IPS-20b (cell line): ENCODE measurements at regions not wholly inside any gene's neighbourhood (a gene's known extent, or its start where the extent isn't known, plus 50 kb on each side); places are given as distances from the start of the nearest gene placed in this dataset.
"Not testable (repeated sequence)": the region's sequence is repeated elsewhere in the genome, so short reads cannot be mapped to it uniquely, and the experiment has no call there.

Source experiments
- H3K27ac ChIP-seq: one replicate; pipeline ENCODE4 v1.5.1; 2013; ENCODE audit warnings: low read length
- H3K27me3 ChIP-seq: 2 replicates; pipeline ENCODE4 v1.6.1; 2013; ENCODE audit warnings: mild to moderate bottlenecking, low read length, inconsistent platforms; ENCODE audit not compliant: insufficient read depth
- H3K36me3 ChIP-seq: 2 replicates; pipeline ENCODE4 v1.6.1; 2013; ENCODE audit warnings: low read depth, mild to moderate bottlenecking, inconsistent platforms, low read length, moderate library complexity; ENCODE audit not compliant: insufficient read depth
- H3K4me1 ChIP-seq: 2 replicates; pipeline ENCODE4 v1.6.1; 2013; ENCODE audit warnings: mild to moderate bottlenecking, control low read depth, inconsistent platforms, low read length, moderate library complexity; ENCODE audit not compliant: insufficient read depth
- H3K4me3 ChIP-seq: 2 replicates; pipeline ENCODE4 v1.5.1; 2013; ENCODE audit warnings: mild to moderate bottlenecking, low read length, inconsistent platforms
- H3K9ac ChIP-seq: 2 replicates; pipeline ENCODE4 v1.6.1; 2013; ENCODE audit warnings: low read depth, mild to moderate bottlenecking, inconsistent platforms, low read length, moderate library complexity
- H3K9me3 ChIP-seq: 2 replicates; pipeline ENCODE4 v1.6.1; 2013; ENCODE audit warnings: mild to moderate bottlenecking, low read depth, low read length, inconsistent platforms; ENCODE audit not compliant: insufficient read depth

DNA sequence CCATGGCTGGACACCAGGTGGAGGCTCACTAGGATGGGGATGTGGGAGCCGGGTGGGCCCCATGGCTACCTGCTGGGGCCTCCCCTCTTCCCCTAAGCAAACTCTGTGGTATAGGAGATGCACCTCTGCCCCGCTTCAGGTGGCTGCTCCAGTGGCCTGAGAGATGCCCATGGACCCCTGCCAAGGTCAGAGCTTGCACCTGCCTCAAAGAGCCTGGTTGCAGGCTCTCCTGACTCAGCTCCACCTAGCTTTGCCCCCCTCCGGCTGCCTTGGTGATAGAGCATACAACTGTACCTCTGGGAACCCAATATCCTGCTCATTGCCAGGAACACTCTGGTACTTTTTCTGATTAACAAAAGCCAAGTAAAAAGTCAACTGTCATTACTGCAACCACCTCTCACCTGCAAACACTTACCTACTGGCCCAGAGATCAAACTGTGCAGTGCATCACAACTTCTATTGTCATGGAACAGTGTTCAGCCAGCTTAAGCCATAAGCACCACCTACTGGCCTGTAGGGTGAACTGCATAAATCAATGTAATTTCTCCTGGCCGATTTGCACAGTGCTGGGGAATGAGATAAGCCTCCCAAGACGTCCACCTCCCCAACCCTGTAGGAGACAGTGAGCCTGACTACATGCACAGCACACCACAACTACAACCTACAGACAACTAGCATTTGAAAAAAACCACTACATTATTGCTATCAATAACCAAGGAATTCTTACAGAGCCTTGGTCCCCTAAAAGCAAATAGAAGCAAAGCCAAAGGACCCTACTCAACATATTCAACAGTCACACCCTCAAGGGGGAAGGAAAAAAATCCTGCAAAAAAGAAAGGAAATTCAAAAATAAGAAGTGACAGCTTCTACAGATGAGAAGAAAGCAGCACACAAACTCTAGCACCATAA lies 352.4 kb upstream of the ARHGEF26 start:
- Histone ChIP-seq H3K9me3 (no peaks in the 10 kb centered on the region), H3K27ac (no peak overlapping the region), H3K27me3 (no peaks in the 10 kb centered on the region), H3K36me3 (no peaks in the 10 kb centered on the region), H3K4me1 (no peaks in the 10 kb centered on the region), H3K4me3 (no peak overlapping the region), H3K9ac (no peak overlapping the region)

DNA sequence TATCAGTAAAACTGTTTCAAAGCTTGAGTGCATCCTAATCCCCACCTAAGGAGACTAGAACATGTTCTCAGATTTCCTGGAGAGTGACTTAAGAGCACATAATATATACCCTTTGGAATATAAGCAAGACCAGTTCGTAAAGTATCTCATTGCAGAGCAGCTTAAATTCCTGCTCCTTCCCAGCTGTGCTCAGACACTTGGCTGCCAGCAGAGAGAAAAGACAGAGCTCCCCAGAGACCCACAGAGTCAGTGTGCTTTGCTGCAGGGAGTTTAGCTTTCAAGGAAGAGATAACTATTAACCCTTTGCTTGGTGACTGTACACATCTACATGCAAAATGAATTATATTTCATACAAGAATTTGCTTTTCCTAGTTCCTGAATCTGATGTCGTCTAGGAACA lies 338.1 kb upstream of the ARHGEF26 start:
- Histone ChIP-seq H3K9ac (no peak overlapping the region), H3K9me3 (no peaks in the 10 kb centered on the region), H3K36me3 (no peaks in the 10 kb centered on the region), H3K27me3 (no peaks in the 10 kb centered on the region), H3K4me1 (peaks cover 7% of the 10 kb centered on the region; the same call in 1 of the 2 replicates), H3K4me3 (no peak overlapping the region), H3K27ac (no peak overlapping the region)

DNA sequence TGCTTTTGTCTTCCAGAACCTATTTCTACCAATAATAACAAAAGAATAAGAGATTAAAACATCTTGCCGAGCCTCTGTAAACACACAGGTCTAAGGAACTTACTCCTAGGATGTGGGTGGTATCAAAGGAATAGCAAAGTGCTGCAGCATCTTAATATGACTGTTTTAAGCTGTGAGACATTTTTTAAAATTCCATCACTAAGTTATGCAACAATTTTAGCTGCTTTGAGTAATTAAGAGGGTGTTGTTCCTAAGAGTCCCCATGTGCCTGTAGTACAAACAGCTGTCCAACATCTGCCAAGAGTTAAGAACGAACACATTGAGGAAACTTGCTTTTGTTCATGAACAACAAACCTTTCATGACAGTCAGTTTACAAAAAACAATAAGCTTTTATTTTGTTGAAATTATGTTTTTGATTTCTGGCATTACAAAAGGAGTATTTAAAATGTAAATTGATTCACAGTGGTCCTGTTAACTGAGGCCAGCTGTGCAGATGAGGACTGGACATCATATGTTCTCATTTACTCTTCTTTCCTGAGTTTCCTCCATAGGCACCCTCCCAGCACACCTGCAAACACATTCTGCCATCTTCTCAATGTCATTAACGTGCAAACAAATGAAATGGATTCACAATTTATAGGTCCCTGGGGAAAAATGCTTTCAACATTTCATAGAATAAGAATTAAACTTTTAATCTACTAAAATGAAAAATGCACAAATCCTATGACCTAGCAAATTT lies 337.3 kb upstream of the ARHGEF26 start:
- H3K27me3 ChIP-seq, result no peaks in the 10 kb centered on the region
- H3K27ac ChIP-seq, result no peak overlapping the region
- H3K9me3 ChIP-seq, result no peaks in the 10 kb centered on the region
- peaks cover 7% of the 10 kb centered on the region; the same call in 1 of the 2 replicates for H3K4me1 ChIP-seq
- no peaks in the 10 kb centered on the region for H3K36me3 ChIP-seq
- no peak overlapping the region for H3K4me3 ChIP-seq
- no peak overlapping the region for H3K9ac ChIP-seq

DNA sequence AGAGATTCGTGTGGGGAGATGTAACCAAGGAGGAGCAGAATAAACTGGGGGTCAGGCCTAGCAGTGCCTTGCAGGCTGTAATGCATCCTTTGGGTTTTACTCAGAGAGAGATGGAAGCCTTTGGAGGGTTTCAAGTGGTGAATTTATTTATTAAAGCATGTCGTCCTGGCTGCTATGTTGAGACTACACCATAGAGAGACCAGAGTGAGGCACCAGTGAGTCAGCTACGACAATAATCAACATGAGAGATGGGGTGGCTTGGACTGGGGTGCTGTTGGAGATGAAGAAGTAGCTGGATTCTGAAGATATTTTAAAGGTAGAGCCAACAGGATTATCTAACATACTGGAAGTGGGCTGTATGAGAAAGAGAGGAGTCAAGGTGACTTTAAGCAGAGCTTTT lies 335.3 kb upstream of the ARHGEF26 start:
- H3K9ac ChIP-seq, result no peak overlapping the region
- no peaks in the 10 kb centered on the region for H3K9me3 ChIP-seq
- H3K4me1 ChIP-seq, result peaks cover 7% of the 10 kb centered on the region; the same call in 1 of the 2 replicates
- H3K27ac ChIP-seq, result no peak overlapping the region
- H3K4me3 ChIP-seq, result no peak overlapping the region
- H3K27me3 ChIP-seq, result no peaks in the 10 kb centered on the region
- H3K36me3 ChIP-seq, result no peaks in the 10 kb centered on the region

DNA sequence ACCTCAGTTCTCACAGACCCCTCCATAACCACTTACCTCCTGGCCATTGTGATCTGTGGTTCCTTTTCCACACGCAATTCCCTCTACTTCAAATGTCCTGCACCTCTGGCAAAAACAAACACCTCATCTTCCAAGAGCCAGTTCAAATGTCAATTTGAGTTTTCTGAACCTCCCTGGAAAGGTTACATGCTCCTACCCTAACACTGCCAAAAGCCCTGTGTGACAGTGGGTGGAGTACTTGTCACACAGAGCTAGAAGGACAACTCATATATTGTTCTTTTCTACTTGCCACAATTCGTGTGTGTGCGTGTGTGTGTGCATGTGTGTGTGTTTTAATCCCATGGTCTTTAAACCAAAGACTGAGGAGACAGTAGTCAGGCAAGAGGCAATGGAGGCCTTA lies 331.8 kb upstream of the ARHGEF26 start:
- Histone ChIP-seq H3K27me3 (no peaks in the 10 kb centered on the region), H3K27ac (no peak overlapping the region), H3K36me3 (no peaks in the 10 kb centered on the region), H3K4me1 (no peaks in the 10 kb centered on the region), H3K9me3 (no peaks in the 10 kb centered on the region), H3K9ac (no peak overlapping the region), H3K4me3 (no peak overlapping the region)

DNA sequence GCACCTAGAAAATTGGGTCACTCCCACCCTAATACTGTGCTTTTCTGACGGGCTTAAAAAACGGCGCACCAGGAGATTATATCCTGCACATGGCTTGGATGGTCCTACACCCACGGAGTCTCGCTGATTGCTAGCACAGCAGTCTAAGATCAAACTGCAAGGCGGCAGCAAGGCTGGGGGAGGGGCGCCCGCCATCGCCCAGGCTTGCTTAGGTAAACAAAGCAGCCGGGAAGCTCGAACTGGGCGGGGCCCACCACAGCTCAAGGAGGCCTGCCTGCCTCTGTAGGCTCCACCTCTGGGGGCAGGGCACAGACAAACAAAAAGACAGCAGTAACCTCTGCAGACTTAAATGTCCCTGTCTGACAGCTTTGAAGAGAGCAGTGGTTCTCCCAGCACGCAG lies 324.1 kb upstream of the ARHGEF26 start:
- H3K36me3 ChIP-seq, H3K27ac ChIP-seq, H3K27me3 ChIP-seq, H3K4me1 ChIP-seq, H3K4me3 ChIP-seq, H3K9ac ChIP-seq: not testable (repeated sequence)
- peaks cover 10% of the 10 kb centered on the region; the same call in 1 of the 2 replicates for H3K9me3 ChIP-seq

DNA sequence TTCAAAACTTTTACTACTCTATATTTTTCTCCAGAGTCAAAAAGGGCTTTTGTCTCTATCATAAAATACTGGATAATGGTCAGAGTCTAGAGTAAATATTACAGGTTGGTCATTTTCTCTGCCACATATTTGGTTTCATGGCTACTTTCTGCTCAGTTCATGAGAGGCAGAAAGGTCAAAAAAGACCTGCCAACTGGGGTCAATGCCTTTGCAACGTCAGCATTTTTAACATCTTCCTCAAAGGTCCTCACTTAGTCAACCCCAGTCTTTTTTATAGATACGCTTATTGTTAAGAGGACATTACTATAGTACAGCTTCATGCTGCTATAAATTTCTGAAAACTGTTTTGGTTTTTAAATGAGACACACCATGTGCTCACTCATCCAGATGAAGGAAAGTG lies 312.1 kb upstream of the ARHGEF26 start:
- Histone ChIP-seq H3K9ac (no peak overlapping the region), H3K4me3 (no peak overlapping the region)

DNA sequence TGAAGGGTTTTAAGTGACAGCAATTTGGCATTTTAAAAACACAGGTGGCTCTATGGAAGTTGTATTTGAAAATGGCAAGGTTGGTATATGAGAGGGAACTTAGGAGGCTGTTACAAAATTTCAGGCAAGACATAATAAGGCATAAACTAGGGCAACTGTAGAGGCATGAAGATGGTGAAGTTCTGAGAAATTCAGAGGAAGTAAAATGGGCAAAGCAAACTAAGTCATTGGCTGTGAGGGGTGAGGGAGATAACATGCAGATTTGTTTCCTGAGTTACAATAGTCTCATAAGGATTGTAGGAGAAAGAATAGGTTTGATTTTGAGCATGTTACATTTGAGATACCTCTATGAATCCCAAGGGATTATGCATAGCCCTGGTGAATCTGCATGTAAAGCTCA lies 302.9 kb upstream of the ARHGEF26 start:
- no peak overlapping the region for H3K4me3 ChIP-seq
- H3K36me3 ChIP-seq, result no peaks in the 10 kb centered on the region
- no peaks in the 10 kb centered on the region for H3K9me3 ChIP-seq
- no peak overlapping the region for H3K27ac ChIP-seq
- no peaks in the 10 kb centered on the region for H3K4me1 ChIP-seq
- H3K9ac ChIP-seq, result no peak overlapping the region
- no peaks in the 10 kb centered on the region for H3K27me3 ChIP-seq

More for the DNA sequence above, 312.1 kb upstream of the ARHGEF26 start:
- Histone ChIP-seq H3K9me3 (no peaks in the 10 kb centered on the region), H3K4me1 (no peaks in the 10 kb centered on the region), H3K36me3 (no peaks in the 10 kb centered on the region), H3K27me3 (no peaks in the 10 kb centered on the region), H3K27ac (no peak overlapping the region)

DNA sequence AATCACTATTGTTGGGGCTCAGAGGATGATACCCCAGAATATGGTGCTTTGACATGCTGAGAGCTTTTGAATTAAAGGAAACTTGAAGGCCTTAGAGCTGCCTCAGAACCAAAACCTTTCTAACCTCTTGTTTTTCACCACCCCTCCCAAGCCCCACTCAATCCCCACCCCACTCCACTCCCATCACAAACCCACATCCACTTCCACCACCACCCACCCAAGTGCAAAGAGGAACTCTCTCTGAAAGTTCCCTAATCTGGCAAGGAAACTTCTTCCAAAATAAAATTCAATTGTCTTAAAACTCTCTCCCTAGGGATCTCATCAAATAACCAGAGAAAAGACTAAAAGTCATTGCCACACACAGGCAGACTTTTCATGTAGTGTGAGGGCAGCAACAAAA lies 301.2 kb upstream of the ARHGEF26 start:
- no peaks in the 10 kb centered on the region for H3K27me3 ChIP-seq
- no peak overlapping the region for H3K4me3 ChIP-seq
- H3K36me3 ChIP-seq, result no peaks in the 10 kb centered on the region
- H3K9ac ChIP-seq, result no peak overlapping the region
- H3K4me1 ChIP-seq, result no peaks in the 10 kb centered on the region
- no peaks in the 10 kb centered on the region for H3K9me3 ChIP-seq
- no peak overlapping the region for H3K27ac ChIP-seq

DNA sequence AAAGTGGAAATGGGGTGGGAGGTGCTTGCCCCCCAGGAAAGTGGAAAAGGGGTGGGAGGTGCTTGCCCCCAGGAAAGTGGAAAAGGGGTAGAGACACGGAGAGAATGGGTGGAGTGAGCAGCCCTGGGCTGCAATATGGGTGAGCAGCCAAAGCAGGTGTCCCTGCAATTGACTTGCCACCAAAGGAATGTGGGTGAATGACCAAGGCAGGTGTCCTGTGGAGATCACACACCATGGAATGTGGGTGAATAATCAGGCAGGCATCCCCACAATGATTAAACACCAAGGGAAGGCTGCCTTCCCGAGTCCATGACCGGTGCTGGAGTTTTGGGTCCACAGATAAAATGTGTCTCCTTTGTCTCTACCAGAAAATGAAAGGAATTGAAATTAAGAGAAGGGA lies 292.8 kb upstream of the ARHGEF26 start:
- not testable (repeated sequence) for H3K27me3 ChIP-seq, H3K36me3 ChIP-seq, H3K27ac ChIP-seq, H3K4me3 ChIP-seq, H3K4me1 ChIP-seq, H3K9ac ChIP-seq, H3K9me3 ChIP-seq

DNA sequence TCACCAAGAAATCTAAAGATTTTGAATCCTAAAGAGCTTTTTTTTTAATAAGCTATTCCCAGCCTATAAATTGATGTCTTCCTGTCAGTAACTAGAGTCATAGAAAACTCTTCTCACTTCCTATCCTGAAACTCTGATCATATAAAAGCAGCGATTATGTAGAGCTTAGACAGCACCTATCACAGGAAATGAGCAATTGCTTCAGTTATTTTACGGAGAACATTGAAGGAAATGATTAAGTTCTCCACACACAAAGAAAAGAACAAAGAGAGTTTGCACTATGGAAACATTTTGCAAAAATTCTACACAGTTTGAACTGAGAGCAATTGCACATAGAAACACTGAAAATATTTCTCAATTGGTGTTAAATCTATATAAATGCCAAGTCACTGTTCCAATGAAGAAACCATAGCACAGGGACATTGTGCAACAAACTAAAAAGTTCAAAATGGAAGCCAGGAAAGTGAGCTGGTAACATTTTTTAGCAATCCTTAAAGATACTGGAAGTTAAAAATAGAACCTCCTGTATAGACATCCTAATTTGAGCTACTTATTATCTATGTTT lies 291.5 kb upstream of the ARHGEF26 start:
- no peak overlapping the region for H3K27ac ChIP-seq

DNA sequence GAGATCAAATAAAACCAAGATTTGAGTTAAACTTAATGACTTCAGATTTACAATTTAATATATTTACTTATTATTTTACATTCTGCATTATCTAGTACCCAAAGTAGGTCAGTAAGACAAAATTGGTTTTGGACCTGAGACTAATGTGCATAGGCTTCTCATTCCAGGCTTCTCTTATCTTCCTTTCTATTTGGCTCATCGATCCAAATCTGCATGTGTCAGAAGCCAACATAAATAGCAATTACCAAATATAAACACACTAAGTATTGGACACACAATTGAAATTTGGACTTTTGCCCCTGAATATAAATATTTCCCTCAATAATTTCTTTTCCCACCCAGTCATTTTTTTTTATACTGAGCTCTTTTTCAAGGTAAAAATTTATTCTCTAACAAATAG lies 290.6 kb upstream of the ARHGEF26 start:
- Histone ChIP-seq H3K4me1 (no peaks in the 10 kb centered on the region), H3K4me3 (no peak overlapping the region), H3K27me3 (no peaks in the 10 kb centered on the region), H3K36me3 (no peaks in the 10 kb centered on the region), H3K9ac (no peak overlapping the region), H3K9me3 (no peaks in the 10 kb centered on the region), H3K27ac (no peak overlapping the region)

More for the DNA sequence above, 291.5 kb upstream of the ARHGEF26 start:
- no peaks in the 10 kb centered on the region for H3K27me3 ChIP-seq
- no peak overlapping the region for H3K9ac ChIP-seq
- no peaks in the 10 kb centered on the region for H3K9me3 ChIP-seq
- H3K4me3 ChIP-seq, result no peak overlapping the region
- no peaks in the 10 kb centered on the region for H3K36me3 ChIP-seq
- no peaks in the 10 kb centered on the region for H3K4me1 ChIP-seq
